GM12864 (cell line): ENCODE measurements at regions not wholly inside any gene's neighbourhood (a gene's known extent, or its start where the extent isn't known, plus 50 kb on each side); places are given as distances from the start of the nearest gene placed in this dataset.

Experiments used
- DNase-seq: peaks from one replicate; pipeline ENCODE4 v3.0.0-alpha.2; 2011; ENCODE audit warnings: low read depth
- H3K4me3 ChIP-seq: 2 replicates; pipeline ENCODE4 v1.5.1; 2011; ENCODE audit warnings: mild to moderate bottlenecking, low read depth, low read length, control low read depth
- CTCF ChIP-seq: IDR thresholded peaks from 2 replicates; pipeline ENCODE4 v1.5.1; 2011; ENCODE audit warnings: low read depth, mild to moderate bottlenecking, moderate library complexity, low read length, control low read depth, inconsistent platforms; ENCODE audit errors: missing control alignments

DNA sequence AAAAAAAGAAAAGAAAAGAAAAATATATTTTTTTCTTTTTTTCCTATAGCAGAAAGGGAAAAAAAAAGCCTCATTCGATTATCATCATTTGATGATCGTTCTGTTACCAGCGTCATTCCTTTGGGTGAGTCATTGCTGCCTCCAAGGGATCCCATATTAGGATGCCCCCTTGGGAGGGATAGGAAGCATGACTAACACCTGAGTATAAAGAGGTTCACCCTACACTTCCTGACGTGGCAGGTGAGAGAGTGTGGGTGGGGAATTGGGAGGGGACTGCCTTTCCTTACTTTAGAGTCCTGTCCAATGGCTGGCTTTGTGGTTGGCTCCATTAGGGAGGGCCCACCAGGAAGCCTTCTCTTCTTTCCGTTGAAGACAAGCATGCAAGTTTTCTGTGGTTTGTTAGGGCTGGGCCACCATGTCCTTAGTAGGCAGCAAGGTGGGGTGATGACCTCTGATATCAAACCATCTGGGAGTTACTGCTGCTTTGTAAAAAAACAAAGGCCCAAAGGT is 56.1 kb upstream of the FUT8 start:
- no peak overlapping the region for H3K4me3 ChIP-seq
- TF ChIP-seq CTCF = no peak
- DNase-seq = no peak

- no peak overlapping the region for H3K4me3 ChIP-seq
- TF ChIP-seq CTCF = no peak
- DNase-seq = no peak
Observed at GRCh38 chr14:65357113-65357512, 55.4 kb upstream of the FUT8 start.

- TF ChIP-seq CTCF = no peak
- no peak overlapping the region for H3K4me3 ChIP-seq
- DNase-seq = no peak
Observed at GRCh38 chr14:65357689-65358088, 54.8 kb upstream of the FUT8 start.

DNA sequence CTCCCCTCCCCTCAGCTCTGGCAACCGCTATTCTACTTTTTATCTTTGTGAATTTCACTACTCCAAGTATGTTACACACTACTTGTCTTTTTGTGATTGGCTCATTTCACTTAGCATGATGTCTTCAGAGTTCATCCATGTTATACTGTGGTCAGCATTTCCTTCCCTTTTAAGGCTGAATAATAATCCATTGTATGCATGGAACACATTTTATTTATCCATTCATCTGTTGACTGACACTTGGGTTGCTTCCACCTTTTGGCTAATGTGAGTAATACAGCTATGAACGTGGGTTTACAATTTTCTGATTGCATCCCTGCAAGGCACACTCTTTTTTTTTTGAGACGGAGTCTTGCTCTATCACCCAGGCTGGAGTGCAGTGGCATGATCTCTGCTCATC is 53.0 kb upstream of the FUT8 start:
- H3K4me3 ChIP-seq = no peak overlapping the region
- TF ChIP-seq CTCF = no peak
- no peak for DNase-seq

GRCh38 chr14:65360144-65360784 is 52.3 kb upstream of the FUT8 start:
- H3K4me3 ChIP-seq = no peak overlapping the region
- DNase-seq = no peak
- no peak for TF ChIP-seq CTCF

- TF ChIP-seq CTCF = no peak
- DNase-seq = no peak
- H3K4me3 ChIP-seq = no peak overlapping the region
Observed at GRCh38 chr14:65361920-65362319, 50.6 kb upstream of the FUT8 start.
